Epithelial cell of prostate (primary cell): ENCODE measurements at regions not wholly inside any gene's neighbourhood (a gene's known extent, or its start where the extent isn't known, plus 50 kb on each side); places are given as distances from the start of the nearest gene placed in this dataset.

ENCODE experiments used
- DNase-seq: peaks from one replicate; pipeline ENCODE4 v3.0.0-alpha.2; 2011; ENCODE audit warnings: low read depth, low spot score
- H3K27ac ChIP-seq: fragments of 450-650 bp; 2 replicates; pipeline ENCODE4 v1.5.1; 2017; ENCODE audit warnings: mild to moderate bottlenecking

GRCh38 chr13:44280456-44280855 is 93.2 kb upstream of the SERP2 start:
- H3K27ac ChIP-seq, result no peak overlapping the region
- DNase-seq, result no peak

- no peak overlapping the region for H3K27ac ChIP-seq
- DNase-seq, result no peak
These were observed 92.2 kb upstream of the SERP2 start for GRCh38 chr13:44281252-44282000.

GRCh38 chr13:44283600-44283999 is 90.0 kb upstream of the SERP2 start:
- H3K27ac ChIP-seq, result no peak overlapping the region
- DNase-seq, result no peak

- no peak overlapping the region for H3K27ac ChIP-seq
- DNase-seq, result no peak
These were observed 85.7 kb upstream of the SERP2 start for GRCh38 chr13:44287958-44288357.

- DNase-seq, result no peak
- no peak overlapping the region for H3K27ac ChIP-seq
These were observed 81.1 kb upstream of the SERP2 start for GRCh38 chr13:44292545-44292944.

- no peak for DNase-seq
- no peak overlapping the region for H3K27ac ChIP-seq
These were observed 80.2 kb upstream of the SERP2 start for GRCh38 chr13:44293374-44293773.

- no peak overlapping the region for H3K27ac ChIP-seq
- DNase-seq, result no peak
These were observed 79.5 kb upstream of the SERP2 start for GRCh38 chr13:44293908-44294735.

- DNase-seq, result no peak
- no peak overlapping the region for H3K27ac ChIP-seq
These were observed 78.7 kb upstream of the SERP2 start for GRCh38 chr13:44294876-44295275.

GRCh38 chr13:44296856-44297255 is 76.8 kb upstream of the SERP2 start:
- no peak overlapping the region for H3K27ac ChIP-seq
- no peak for DNase-seq

- no peak for DNase-seq
- H3K27ac ChIP-seq, result peak overlapping the region; percentile 19
These were observed 75.3 kb upstream of the SERP2 start for GRCh38 chr13:44298314-44298713.

GRCh38 chr13:44299152-44299943 is 74.3 kb upstream of the SERP2 start:
- H3K27ac ChIP-seq, result no peak overlapping the region
- DNase-seq, result no peak

- H3K27ac ChIP-seq, result peak overlapping the region; percentile 85
- DNase-seq, result peak; percentile 64
These were observed 72.6 kb upstream of the SERP2 start for GRCh38 chr13:44300895-44301638.

GRCh38 chr13:44301639-44302015 is 72.0 kb upstream of the SERP2 start:
- DNase-seq, result no peak
- peak overlapping the region; percentile 85 for H3K27ac ChIP-seq

- no peak for DNase-seq
These were observed 71.4 kb upstream of the SERP2 start for GRCh38 chr13:44302233-44302632.

GRCh38 chr13:44302940-44303575 is 70.6 kb upstream of the SERP2 start:
- DNase-seq, result no peak
- H3K27ac ChIP-seq, result no peak overlapping the region

More at GRCh38 chr13:44302233-44302632, 71.4 kb upstream of the SERP2 start:
- peak overlapping the region; percentile 85 for H3K27ac ChIP-seq

GRCh38 chr13:44303681-44304432 is 69.8 kb upstream of the SERP2 start:
- no peak for DNase-seq
- no peak overlapping the region for H3K27ac ChIP-seq

GRCh38 chr13:44304433-44304725 is 69.2 kb upstream of the SERP2 start:
- no peak for DNase-seq
- no peak overlapping the region for H3K27ac ChIP-seq

- DNase-seq, result no peak
- H3K27ac ChIP-seq, result peak overlapping the region; percentile 95
These were observed 68.3 kb upstream of the SERP2 start for GRCh38 chr13:44305286-44305685.

GRCh38 chr13:44305917-44306370 is 67.7 kb upstream of the SERP2 start:
- peak overlapping the region; percentile 95 for H3K27ac ChIP-seq
- DNase-seq, result no peak
